C4-2B (cell line): ENCODE measurements at regions not wholly inside any gene's neighbourhood (a gene's known extent, or its start where the extent isn't known, plus 50 kb on each side); places are given as distances from the start of the nearest gene placed in this dataset.

Experiments used
- H3K27ac ChIP-seq: fragments of 450-650 bp; 2 replicates; pipeline ENCODE4 v1.5.1; 2017
- ZFX ChIP-seq: fragments of 450-650 bp; IDR thresholded peaks from 2 replicates; pipeline ENCODE4 v1.6.1; 2017
- TF ChIP-seq, protein P1 (sequence below): fragments of 450-650 bp; conservative IDR thresholded peaks from 2 replicates; pipeline ENCODE4 v1.5.1; 2017; ENCODE audit warnings: mild to moderate bottlenecking

DNA sequence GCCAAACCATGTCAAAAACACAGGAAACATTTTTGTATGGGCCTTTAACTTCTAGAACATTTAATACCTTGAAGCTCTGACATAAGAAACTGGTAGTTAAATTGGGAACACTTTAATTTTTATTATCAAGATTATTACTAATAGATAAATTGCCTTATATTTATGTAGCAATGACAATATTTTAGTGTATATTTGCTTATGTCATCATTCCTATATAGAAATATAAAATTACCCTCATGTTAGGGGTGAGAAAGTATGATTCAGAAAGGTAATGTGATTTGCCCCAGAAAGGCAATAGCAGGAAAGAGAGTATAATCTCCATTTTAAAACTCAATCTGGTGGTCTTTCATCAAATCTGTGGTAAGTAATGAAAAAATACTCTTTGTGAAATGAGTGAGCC is 147.4 kb downstream of the IL15 start:
- H3K27ac ChIP-seq, result no peak overlapping the region
- TF ChIP-seq, protein P1, sequence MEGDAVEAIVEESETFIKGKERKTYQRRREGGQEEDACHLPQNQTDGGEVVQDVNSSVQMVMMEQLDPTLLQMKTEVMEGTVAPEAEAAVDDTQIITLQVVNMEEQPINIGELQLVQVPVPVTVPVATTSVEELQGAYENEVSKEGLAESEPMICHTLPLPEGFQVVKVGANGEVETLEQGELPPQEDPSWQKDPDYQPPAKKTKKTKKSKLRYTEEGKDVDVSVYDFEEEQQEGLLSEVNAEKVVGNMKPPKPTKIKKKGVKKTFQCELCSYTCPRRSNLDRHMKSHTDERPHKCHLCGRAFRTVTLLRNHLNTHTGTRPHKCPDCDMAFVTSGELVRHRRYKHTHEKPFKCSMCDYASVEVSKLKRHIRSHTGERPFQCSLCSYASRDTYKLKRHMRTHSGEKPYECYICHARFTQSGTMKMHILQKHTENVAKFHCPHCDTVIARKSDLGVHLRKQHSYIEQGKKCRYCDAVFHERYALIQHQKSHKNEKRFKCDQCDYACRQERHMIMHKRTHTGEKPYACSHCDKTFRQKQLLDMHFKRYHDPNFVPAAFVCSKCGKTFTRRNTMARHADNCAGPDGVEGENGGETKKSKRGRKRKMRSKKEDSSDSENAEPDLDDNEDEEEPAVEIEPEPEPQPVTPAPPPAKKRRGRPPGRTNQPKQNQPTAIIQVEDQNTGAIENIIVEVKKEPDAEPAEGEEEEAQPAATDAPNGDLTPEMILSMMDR, result no peak
- no peak for TF ChIP-seq ZFX

DNA sequence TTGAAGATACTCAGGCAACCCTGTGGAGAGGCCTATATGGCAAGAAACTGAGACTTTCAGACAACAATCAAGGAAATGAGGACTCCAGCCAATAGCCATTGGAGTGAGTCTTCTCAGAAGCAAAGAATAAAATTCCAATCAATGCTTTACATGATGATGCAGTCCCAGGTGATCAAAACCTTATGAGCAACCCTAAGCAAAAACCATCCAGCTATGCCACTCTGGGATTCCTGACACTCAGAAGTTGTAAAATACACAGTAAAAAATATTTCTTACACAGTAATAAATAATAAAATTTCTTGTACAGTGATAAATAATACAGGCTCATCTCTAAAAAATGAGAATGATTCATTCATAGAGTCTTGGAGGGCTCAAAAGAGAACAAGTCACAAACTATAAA is 150.6 kb downstream of the IL15 start:
- TF ChIP-seq ZFX, result no peak
- TF ChIP-seq, protein P1, result no peak

DNA sequence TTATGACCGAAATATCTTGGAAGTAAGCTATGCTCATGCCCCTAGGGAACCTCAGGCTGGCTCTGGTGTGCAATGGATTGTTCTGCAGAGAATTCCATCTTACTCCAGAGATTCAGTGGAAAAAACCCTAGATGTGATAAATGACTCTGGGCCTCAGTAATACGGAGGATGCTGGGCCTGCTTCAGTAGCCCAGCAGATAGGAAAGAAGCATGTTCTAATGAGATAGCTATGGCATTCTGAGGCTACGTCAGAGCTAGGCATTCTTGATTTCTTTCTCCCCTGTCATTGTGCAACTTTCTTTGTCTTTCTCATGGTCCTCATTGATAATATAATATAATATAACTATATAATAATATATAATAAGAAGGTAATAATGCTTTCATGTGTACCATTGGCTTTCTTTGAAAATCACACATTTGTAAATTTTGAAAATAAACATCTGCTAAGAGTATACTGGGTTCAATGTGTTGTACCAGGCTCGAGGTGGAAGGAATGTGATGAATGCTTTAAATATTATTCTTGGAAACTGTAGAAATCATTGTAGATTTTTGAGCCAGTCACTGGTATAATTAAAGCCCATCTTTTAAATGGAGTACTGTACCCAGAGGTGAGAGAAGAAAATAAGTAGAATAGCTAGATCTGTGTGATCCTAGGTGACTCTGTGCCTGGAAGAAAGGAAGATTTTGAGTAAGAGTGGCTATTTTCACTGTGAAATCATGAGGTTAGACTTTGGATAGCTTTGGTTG is 152.0 kb downstream of the IL15 start:
- TF ChIP-seq, protein P1, result no peak
- no peak for TF ChIP-seq ZFX
- H3K27ac ChIP-seq, result no peak overlapping the region

More for the DNA sequence above, 150.6 kb downstream of the IL15 start:
- H3K27ac ChIP-seq, result no peak overlapping the region

DNA sequence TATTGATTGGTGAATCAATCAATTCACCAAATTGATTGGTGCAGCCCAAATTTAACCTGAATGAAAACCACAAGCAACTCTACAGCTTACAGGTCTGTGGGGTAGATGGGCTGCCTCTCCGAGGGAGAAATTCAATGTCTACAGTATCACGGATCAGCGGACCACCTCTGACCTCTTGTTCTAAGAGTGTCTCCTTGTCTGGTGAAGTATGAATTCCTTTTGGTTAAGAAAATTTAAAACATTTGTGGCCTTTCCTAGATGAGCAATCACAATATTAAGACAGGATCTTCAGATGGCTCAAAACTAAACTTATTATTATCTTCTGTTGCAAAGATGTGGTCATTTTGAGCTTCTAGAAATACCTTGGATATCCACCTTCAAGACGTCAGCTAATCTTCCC is 153.3 kb downstream of the IL15 start:
- TF ChIP-seq, protein P1, result no peak
- no peak for TF ChIP-seq ZFX
- H3K27ac ChIP-seq, result no peak overlapping the region

DNA sequence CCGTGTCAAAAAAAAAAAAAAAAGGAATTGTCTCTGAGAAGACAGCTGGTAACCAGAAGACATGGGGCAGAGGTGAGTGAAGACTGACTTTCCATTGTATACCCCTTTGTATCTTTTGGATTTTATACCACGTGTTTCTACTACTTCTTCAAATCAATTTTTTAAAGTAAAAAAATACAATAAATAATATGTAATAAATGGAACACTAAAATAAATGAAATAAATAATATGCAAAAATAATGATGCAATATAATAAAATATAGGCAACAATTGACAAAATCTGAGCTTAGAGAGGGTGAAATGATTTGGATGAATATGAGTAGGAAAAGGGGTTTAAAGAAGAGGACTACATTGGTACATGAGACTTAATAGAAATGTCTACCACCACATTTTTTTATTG is 155.8 kb downstream of the IL15 start:
- TF ChIP-seq, protein P1, result no peak
- TF ChIP-seq ZFX, result no peak
- no peak overlapping the region for H3K27ac ChIP-seq

DNA sequence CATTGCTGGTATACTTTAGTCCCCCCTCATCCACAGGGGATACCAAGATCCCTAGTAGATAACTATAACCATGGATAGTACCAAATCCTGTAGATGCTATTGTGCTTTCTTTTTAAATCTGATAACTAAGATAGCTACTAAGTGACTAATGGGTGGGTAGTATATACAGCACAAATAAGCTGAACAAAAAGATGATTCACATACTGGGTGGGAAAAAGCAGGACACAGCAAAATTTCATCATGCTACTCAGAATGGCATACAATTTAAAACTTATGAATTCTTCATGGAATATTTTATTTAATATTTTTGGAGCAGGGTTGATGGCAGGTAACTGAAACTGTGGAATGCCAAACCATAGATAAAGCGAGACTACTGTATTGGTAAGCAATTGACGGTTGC is 161.6 kb downstream of the IL15 start:
- TF ChIP-seq, protein P1, result no peak
- TF ChIP-seq ZFX, result no peak
- no peak overlapping the region for H3K27ac ChIP-seq

DNA sequence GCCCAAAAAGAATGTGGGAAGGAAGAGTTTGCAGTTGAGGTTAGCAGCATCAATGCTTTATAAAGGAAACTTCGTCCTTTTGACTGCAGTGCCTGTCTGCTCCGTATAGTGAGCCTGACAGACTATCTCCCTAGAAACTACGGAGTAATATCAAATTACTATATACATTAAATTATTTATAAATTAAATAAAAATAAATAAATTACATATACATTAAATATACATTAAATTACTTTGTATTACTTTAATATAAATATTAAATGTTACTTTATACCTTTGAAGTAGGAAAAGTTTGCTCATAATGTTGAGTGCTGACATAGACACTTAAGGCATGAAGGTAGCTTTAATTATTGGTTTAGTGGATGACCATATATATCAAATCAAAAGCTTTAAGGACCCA is 165.2 kb downstream of the IL15 start:
- TF ChIP-seq, protein P1, result no peak
- TF ChIP-seq ZFX, result no peak
- H3K27ac ChIP-seq, result no peak overlapping the region
